Amniotic stem cell (primary cell): ENCODE measurements at regions not wholly inside any gene's neighbourhood (a gene's known extent, or its start where the extent isn't known, plus 50 kb on each side); places are given as distances from the start of the nearest gene placed in this dataset.
"Not testable (repeated sequence)": the region's sequence is repeated elsewhere in the genome, so short reads cannot be mapped to it uniquely, and the experiment has no call there.

Experiments
- DNase-seq: peaks from one replicate; lab custom pipeline; 2025; lab: John Stamatoyannopoulos, UW

DNA sequence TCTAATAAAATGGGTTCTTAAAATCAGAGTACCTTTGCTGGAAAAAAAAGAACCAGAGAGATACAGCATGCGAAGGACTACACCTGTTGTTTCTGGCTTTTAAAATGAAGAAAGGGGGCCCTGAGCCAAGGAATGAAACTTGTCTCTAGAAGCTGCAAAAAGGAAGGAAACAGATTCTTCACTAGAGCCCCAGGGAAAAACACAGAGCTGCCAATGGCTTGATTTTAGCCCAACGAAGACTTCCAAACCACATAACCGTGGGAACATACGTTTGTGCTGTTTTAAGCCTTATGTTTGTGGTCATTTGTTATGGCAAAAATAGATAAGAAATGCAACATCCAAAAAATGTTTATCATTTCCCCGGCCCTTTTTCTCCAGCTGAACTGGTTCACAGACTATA is 780.0 kb downstream of the SORCS1 start:
- no peak for DNase-seq

DNA sequence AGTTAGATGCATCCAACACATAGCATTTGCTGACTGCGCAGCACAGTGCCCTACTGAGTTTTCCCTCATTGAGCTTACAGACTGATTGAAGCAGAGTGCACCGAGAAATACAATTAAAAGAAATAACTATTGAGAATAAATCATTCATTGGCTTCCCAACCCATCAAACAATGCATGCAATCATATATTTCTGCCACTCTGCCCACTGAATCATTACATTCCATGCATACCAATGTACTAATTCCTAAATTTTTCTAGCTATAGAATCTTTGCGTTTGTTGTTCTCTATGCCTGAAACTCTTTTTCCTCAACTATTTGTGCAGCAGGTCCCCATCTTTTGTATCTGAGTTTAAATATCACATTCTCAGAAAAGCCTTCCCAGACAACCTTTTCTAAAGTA is 783.8 kb downstream of the SORCS1 start:
- no peak for DNase-seq

DNA sequence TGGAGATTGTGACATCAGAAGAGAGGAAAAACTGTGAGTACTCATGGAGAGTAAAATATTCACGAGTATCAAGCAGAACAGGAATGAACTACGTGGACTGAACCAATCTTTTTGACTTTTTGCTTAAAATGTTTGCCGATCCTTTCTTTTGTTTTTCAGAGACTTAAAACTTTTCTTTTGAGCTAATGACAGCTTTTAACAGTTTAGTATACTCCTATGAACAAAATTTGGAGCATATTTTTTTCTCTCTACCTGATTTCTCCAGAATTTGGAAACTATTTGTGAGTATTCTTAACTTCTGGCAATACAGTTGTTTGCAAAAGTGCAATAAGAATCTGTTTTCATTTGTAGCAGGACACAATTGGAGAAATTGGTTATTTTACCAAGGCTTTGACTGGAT is 786.3 kb downstream of the SORCS1 start:
- DNase-seq: no peak

GRCh38 chr10:106370751-106371150 is 793.8 kb downstream of the SORCS1 start:
- no peak for DNase-seq

GRCh38 chr10:106360870-106361269 is 803.6 kb downstream of the SORCS1 start:
- no peak for DNase-seq

DNA sequence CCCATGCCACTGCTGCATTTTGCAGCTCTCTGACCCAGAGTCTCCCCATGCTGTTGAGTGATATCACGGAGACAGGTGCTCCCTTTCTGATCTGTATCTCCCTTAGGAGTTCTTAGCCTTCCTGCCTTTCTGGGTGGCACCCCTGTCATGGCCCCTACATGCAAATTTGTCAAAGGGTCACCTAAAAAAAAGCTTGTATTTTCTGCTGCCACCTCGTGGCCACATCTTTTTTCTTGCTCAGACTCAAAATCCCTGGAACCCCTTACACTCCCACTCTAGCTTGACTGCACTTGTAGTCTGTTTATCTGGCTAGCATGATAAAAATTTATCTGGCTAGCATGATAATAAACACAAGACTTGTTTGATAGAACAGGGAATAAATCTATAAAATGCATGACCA is 809.1 kb downstream of the SORCS1 start:
- no peak for DNase-seq

- no peak for DNase-seq
These were observed 815.6 kb downstream of the SORCS1 start for GRCh38 chr10:106348933-106349332.

DNA sequence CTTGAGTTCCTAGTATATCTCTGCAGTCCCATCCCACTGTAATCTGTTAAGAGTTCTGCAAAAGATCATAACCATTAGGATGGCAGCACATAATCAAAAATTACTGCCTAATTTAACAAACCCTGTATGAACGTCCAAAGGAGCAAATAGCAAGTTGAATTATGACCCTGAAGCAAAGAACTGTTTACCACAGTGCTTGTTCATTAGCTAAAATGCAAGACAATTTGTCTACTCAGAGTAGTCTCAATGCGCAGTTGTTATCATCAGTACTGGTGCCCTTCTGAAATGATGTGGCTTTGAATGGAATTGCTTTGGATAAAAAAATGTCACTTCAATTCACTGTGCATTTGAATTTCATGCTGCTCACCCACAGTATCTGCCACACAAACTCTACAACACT is 817.0 kb downstream of the SORCS1 start:
- DNase-seq: no peak

- not testable (repeated sequence) for DNase-seq
These were observed 821.0 kb downstream of the SORCS1 start for GRCh38 chr10:106343539-106343938.

DNA sequence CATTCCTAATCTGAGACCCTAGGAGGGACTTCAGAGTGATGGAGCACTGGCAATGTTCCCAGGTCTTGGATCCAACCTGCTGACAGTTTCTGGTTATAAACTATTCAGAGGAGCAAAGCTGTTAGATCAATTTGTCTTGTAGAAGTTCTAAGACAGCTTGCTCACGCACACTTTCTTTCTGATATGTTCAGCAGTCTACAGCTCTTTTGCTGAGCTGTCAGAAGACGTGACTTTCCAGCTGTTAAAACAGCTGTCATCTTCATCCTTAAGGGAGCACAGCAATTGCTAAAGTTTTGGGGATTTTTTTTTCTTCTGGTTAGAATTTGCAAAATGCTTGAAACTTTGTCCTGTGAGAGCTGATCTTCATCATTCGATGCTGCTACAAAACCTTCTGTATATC is 823.1 kb downstream of the SORCS1 start:
- no peak for DNase-seq

DNA sequence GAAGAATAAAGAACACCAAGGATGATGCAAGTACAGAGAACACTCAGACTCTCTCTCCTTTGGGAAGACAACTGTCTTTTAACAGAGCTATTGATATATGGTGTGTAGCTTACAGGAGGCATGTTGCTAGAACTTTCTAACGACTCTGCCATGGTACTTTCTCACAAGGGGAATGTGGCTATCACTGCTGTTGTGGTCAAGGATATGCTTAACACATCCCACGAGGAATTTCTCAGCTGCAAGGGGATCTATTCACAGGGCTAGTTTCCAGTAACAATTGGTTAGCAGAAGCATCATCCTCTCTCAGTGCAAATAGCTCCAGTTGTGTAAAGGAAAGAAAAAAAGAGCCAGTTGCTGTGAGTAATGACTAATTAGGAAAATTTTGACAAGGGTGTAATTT is 826.0 kb downstream of the SORCS1 start:
- no peak for DNase-seq

GRCh38 chr10:106336874-106337273 is 827.6 kb downstream of the SORCS1 start:
- no peak for DNase-seq

GRCh38 chr10:106327747-106328146 is 836.8 kb downstream of the SORCS1 start:
- DNase-seq: no peak

DNA sequence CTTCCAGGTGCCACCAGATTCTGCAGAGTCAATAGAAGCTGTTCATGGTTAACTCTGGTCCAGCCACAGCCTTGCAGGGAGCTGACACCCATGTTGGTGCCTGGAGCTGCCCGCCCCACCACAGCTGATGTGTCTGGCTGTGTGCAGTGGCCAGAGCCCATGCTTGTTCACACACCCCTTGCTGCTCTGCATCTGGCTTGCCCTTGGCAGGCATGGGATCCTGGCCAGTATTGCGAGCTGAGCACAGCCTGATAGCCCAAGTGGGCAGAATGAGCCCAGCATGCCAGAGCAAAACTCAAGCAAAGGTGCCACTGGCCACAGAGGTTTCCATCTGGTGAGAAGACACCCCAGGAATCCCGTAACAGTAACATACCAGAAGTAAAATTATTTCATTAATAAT is 843.6 kb downstream of the SORCS1 start:
- DNase-seq: no peak

- DNase-seq: no peak
These were observed 844.4 kb downstream of the SORCS1 start for GRCh38 chr10:106320078-106320477.

- DNase-seq: no peak
These were observed 847.0 kb downstream of the SORCS1 start for GRCh38 chr10:106317554-106317953.

- DNase-seq: no peak
These were observed 851.5 kb downstream of the SORCS1 start for GRCh38 chr10:106313041-106313440.

- no peak for DNase-seq
These were observed 852.4 kb downstream of the SORCS1 start for GRCh38 chr10:106312087-106312486.

- no peak for DNase-seq
These were observed 852.9 kb downstream of the SORCS1 start for GRCh38 chr10:106311590-106311989.

DNA sequence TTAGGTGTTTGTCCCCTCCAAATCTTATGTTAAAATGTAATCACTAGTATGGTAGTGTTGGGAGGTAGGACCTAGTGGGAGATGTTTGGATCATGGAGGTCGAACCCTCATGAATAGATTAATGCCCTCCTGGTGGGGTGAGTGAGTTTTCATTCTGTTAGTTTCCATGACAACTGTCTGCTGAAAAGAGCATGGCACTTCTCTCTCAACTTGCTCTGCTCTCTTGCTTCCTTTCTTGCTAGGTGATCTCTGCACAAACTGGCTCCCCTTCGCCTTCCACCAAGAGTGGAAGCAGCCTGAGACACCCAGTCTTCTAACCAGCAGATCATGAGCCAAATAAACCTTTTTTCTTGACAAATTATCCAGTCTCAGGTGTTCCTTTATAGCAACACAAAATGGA is 853.9 kb downstream of the SORCS1 start:
- no peak for DNase-seq

DNA sequence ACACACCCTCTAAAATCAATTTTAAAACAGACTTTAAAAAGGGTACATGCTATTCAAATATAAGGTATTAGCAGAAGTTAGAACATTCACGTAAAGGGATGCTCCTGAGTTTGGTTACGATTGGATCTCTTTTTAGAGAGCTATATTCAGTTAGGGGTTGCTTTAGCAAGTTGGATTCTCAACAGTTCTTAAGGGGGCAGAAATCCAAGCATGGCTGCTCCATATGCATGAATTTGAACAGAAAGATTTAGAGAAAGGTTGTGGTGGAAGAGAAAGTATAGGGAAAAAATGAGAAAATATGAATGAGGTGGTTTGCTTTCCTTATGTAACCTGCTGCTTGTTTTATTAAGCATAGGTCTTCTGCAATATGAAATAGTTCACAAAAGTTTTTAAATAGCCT is 855.1 kb downstream of the SORCS1 start:
- no peak for DNase-seq

DNA sequence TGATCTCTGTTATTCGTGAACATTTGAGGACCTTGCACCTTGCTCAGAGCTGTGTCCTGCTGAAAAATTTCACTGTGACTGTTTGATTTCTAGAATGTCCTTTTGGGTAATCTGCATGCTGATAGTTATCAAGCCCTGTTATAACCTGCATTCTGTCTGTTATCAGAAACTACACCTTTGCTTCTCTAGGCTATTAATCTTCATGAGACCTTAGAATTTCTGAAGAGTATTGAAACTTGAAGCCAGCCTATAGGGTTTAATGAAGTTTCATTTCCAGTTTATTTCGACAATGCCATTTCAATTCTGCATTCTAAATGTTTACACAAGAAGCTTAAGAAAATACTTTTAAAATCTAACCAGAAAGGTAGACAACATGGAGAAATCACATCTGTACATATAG is 856.2 kb downstream of the SORCS1 start:
- no peak for DNase-seq

GRCh38 chr10:106304056-106304455 is 860.5 kb downstream of the SORCS1 start:
- no peak for DNase-seq

- no peak for DNase-seq
These were observed 861.5 kb downstream of the SORCS1 start for GRCh38 chr10:106302961-106303360.

GRCh38 chr10:106301146-106301545 is 863.4 kb downstream of the SORCS1 start:
- DNase-seq: no peak
